ENCODE measurements at regions not wholly inside any gene's neighbourhood (a gene's known extent, or its start where the extent isn't known, plus 50 kb on each side); places are given as distances from the start of the nearest gene placed in this dataset.
"Not testable (repeated sequence)": the region's sequence is repeated elsewhere in the genome, so short reads cannot be mapped to it uniquely, and the experiment has no call there.

DNA sequence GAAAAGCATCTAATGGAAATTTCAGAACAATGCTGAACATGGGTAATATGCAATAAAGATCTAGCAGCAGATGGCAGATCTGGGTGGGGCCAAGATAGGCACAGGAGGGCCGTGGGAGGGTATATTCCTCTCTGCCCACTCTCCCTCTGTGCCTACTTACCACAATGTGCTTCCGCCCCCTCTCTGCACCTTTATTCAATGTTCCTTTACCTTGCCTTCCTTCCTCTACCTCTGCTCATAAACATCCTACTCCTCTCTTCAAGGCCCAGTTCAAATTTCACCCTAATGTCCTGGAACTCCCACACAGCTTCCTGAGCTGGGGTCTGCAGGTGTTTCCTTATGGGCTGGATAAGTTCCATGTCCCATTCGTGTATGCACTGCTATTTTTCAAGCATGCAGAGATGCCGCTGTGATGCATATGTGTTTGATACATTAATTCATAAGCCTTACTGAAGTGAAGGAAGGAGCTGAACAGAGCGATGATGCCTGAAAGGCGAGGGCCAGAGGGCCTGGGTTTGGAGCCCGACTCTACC, 65.6 kb upstream of the EDEM3 start:
- no peak for DNase-seq (ENCODE audit: low read depth in 2 of 2)

DNA sequence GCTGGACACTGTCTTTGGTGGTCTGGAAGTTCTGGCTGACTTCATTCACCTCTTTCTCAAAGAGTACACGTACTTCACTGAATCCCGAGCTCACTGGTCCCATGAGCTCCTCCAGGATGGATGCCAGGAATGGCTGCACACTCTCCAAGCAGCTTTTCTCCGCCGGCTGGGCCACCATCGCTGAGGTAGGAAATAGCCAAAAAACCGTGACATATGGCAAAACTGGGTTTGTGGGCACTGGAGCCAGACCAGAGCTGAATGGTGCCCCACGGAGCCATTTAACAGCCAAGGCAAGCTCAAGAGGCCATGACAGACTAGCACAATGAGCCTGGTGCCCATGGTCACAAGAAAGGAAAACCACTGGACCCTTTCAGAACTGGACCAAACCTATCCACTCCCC, 64.0 kb upstream of the EDEM3 start:
- DNase-seq (ENCODE audit: low read depth in 2 of 2) = no peak

DNA sequence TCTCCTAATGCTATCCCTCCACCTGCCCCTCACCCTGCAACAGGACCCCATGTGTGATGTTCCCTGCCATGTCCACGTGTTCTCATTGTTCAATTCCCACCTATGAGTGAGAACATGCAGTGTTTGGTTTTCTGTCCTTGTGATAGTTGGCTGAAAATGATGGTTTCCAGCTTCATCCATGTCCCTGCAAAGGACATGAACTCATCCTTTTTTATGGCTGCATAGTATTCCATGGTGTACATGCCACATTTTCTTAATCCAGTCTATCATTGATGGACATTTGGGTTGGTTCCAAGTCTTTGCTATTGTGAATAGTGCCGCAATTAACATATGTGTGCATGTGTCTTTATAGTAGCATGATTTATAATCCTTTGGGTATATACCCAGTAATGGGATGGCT, 62.3 kb upstream of the EDEM3 start:
- DNase-seq (ENCODE audit: low read depth in 2 of 2) = not testable (repeated sequence)

DNA sequence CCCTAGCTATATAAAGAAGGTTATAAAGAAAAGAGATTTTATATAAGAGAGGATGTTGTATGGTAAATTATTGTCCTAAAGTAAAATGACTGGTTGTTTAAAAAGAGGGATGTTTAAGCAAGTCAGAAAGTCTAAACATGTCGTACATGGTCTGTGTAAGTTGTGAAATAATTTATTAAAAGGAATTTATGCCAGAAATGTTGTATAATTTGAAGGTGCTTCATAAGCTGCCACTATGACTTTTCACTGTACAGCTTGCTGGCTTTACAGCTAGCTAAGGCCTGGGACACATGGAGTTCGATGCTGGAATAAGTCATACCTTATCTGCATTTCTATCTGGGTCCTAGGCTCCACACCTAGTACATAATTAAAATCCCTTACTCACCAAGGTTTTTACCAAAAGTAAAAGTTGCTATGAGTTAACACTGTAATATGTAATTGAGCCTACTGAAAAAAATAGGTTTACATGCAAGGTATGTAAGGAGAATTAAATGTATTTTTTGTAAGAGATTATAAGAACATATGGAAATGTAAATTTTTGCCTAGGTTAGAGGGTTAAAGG, 59.0 kb upstream of the EDEM3 start:
- DNase-seq (ENCODE audit: low read depth in 2 of 2) = no peak

DNA sequence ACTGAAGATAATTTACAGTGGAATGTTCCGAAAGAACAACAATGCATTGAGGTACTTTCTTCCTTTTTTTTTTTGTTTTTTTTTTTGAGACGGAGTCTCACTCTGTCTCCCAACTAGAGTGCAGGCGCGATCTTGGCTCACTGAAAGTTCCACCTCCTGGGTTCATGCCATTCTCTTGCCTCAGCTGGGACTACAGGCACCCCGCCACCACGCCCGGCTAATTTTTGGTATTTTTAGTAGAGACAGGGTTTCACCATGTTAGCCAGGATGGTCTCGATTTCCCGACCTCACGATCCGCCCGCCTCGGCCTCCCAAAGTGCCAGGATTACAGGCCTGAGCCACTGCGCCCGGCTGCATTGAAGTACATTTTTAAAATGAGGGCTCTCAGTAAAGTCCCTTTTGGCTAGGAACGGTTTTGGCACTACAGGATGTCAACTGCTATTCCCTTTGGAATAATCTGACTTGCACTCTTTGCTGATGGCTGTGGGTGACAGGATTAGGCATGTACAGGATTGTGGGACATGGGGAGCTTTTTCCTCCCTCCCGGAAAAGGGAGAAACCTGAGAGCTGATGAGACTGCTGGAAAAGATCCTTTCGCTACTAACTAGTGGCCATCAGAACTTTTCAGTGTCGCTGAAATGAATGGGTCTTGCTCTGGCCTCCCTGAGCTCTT, 56.9 kb upstream of the EDEM3 start:
- no peak for DNase-seq (ENCODE audit: low read depth in 2 of 2)

DNA sequence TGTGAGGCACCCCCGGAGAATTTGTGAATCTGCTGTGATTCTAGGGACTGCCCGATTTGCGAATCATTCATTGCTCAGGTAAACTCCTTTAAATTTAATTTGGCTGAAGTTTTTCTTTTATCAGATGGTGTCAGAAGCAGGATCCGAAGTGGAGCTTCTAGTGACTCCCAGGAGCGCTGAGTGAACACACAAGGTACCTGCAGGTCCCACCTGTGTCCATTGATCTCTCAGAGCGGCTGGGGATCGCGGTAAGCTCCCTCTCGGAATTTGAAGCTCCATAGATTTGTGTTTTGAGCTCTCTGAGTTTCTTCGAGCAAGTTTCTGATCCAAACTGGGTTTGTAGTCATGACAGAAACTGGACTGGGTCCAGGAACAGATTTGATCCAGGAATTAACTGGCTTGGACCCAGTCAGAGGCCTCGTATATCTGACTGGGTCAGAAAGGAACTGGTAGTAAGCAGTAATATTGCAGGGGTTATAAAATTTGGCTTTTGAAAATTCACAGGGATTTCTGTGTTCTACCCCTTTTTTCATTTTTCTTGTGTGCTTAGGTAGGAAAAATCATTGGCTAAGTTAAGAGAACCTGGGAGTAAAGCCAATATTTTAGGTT, 56.2 kb upstream of the EDEM3 start:
- no peak for DNase-seq (ENCODE audit: low read depth in 2 of 2)

DNA sequence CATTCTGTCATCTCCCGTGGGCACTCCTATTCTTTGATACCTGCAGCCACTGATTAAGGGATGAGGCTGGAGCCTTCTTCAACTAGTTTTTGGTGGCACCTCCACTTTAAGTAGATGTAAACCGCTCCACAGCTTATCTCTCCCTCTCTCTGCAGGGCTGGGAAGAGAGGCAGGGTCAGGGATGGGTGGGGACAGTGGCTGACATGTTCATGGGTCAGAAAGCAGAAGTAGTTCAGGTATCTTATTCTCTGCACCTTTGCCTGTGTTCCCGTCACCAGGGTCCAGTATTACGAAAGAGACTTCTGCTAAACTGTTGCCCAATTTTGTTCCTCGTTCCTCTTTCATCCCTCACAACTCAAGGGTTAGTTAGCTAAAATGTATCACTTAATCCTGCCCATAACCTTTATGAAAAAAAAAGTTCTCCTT, 51.7 kb upstream of the EDEM3 start:
- DNase-seq (ENCODE audit: low read depth in 2 of 2) = no peak

DNA sequence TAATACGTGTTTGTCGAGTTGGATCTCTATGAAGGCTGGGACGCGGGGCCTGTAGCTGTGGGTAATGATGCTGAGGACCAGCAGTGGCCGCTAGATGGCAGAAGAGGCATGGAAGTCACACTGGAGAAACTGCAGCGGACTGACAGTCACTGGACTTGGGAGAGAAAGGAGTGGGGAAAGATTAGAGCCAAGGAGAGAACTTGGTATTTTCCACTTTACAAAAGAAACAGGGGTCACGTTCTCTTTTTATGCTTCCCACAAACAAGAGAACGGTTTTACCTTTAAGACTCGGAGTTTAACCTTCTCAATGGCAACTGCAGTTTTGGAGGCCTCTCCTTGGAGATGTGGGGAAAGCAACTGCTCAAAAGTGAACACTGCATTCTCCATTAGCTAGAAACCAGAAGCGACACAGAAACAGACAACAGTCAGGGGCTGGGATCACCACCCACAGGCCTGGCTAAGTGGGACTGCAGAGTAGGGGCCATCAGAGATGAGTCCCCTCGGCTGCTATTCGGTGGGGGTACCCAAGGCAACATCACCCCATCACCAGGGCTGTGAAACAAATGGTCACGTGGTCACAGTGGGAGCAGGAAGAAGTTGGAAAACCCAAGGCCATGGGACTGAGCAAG, 51.1 kb upstream of the EDEM3 start:
- peak; percentile 46 to 70 for DNase-seq (ENCODE audit: low read depth in 2 of 2)
